ENCODE measurements at regions not wholly inside any gene's neighbourhood (a gene's known extent, or its start where the extent isn't known, plus 50 kb on each side); places are given as distances from the start of the nearest gene placed in this dataset.

GRCh38 chr14:87094913-87095312, 898.1 kb downstream of the GALC start:
- no peak overlapping the region for H3K27ac Mint-ChIP-seq
- POLR2A ChIA-PET (ENCODE audit: partially characterized antibody): no interaction called here

GRCh38 chr14:87088588-87088987, 904.4 kb downstream of the GALC start:
- Histone ChIP-seq H3K4me1 (ENCODE audit: insufficient read depth, low read length) (no peaks in the 10 kb centered on the region), H3K4me3 (ENCODE audit: low read length in 2 of 2) (no peak overlapping the region), H3K36me3 (ENCODE audit: insufficient read depth, low read length) (no peaks in the 10 kb centered on the region), H3K27ac (ENCODE audit: low read depth, low read length) (no peak overlapping the region), H3K27me3 (ENCODE audit: insufficient read depth, low read length) (no peaks in the 10 kb centered on the region), H3K9me3 (ENCODE audit: control insufficient read depth in 1 of 2, low read length in 2 of 2) (no peaks in the 10 kb centered on the region)
- H3K9me3 Mint-ChIP-seq: peaks cover 0 to 20% (median 8%) of the 10 kb centered on the region in 8 donors
- DNase-seq: no peak
- H3K4me3 Mint-ChIP-seq: no peak overlapping the region
- no peaks in the 10 kb centered on the region for H3K4me1 Mint-ChIP-seq
- intact Hi-C loops (cut with micrococcal nuclease): no loop called here
- H3K27me3 Mint-ChIP-seq: no peaks in the 10 kb centered on the region
- ChIA-PET POLR2A (ENCODE audit: partially characterized antibody) (no interaction called here), CTCF (ENCODE audit: partially characterized antibody) (no interaction called here)
- no peak overlapping the region for H3K27ac Mint-ChIP-seq
- no peaks in the 10 kb centered on the region for H3K36me3 Mint-ChIP-seq

More at GRCh38 chr14:87094913-87095312, 898.1 kb downstream of the GALC start:
- H3K36me3 Mint-ChIP-seq: no peaks in the 10 kb centered on the region
- no peak for DNase-seq
- CTCF ChIA-PET (ENCODE audit: partially characterized antibody): no interaction called here
- Histone ChIP-seq H3K4me3 (ENCODE audit: low read length in 2 of 2) (no peak overlapping the region), H3K27me3 (ENCODE audit: insufficient read depth, low read length) (no peaks in the 10 kb centered on the region), H3K9me3 (ENCODE audit: control insufficient read depth in 1 of 2, low read length in 2 of 2) (no peaks in the 10 kb centered on the region), H3K27ac (ENCODE audit: low read depth, low read length) (no peak overlapping the region), H3K4me1 (ENCODE audit: insufficient read depth, low read length) (no peaks in the 10 kb centered on the region), H3K36me3 (ENCODE audit: insufficient read depth, low read length) (no peaks in the 10 kb centered on the region)
- H3K9me3 Mint-ChIP-seq: peaks cover 2 to 27% (median 8%) of the 10 kb centered on the region in 8 donors
- intact Hi-C loops (cut with micrococcal nuclease): no loop called here
- H3K4me3 Mint-ChIP-seq: no peak overlapping the region
- H3K4me1 Mint-ChIP-seq: no peaks in the 10 kb centered on the region
- H3K27me3 Mint-ChIP-seq: no peaks in the 10 kb centered on the region

- no peaks in the 10 kb centered on the region for H3K27me3 ChIP-seq (ENCODE audit: insufficient read depth, low read length)
- Mint-ChIP-seq H3K36me3 (no peaks in the 10 kb centered on the region), H3K9me3 (peaks cover 0 to 18% (median 8%) of the 10 kb centered on the region in 8 donors), H3K4me1 (no peaks in the 10 kb centered on the region), H3K27me3 (no peaks in the 10 kb centered on the region), H3K27ac (no peak overlapping the region), H3K4me3 (no peak overlapping the region)
- H3K9me3 ChIP-seq (ENCODE audit: control insufficient read depth in 1 of 2, low read length in 2 of 2): no peaks in the 10 kb centered on the region
- ChIA-PET CTCF (ENCODE audit: partially characterized antibody) (no interaction called here), POLR2A (ENCODE audit: partially characterized antibody) (no interaction called here)
- intact Hi-C loops (cut with micrococcal nuclease): no loop called here
- H3K4me1 ChIP-seq (ENCODE audit: insufficient read depth, low read length): no peaks in the 10 kb centered on the region
- H3K36me3 ChIP-seq (ENCODE audit: insufficient read depth, low read length): no peaks in the 10 kb centered on the region
- DNase-seq: no peak
- H3K27ac ChIP-seq (ENCODE audit: low read depth, low read length): no peak overlapping the region
- no peak overlapping the region for H3K4me3 ChIP-seq (ENCODE audit: low read length in 2 of 2)
These were observed 905.1 kb downstream of the GALC start for GRCh38 chr14:87087881-87088280.

- Mint-ChIP-seq H3K4me3 (no peak overlapping the region), H3K9me3 (peaks cover 0 to 16% (median 7%) of the 10 kb centered on the region in 8 donors), H3K27ac (no peak overlapping the region), H3K36me3 (no peaks in the 10 kb centered on the region), H3K4me1 (no peaks in the 10 kb centered on the region), H3K27me3 (no peaks in the 10 kb centered on the region)
- no peak overlapping the region for H3K27ac ChIP-seq (ENCODE audit: low read depth, low read length)
- no peak for DNase-seq
- no peak overlapping the region for H3K4me3 ChIP-seq (ENCODE audit: low read length in 2 of 2)
- POLR2A ChIA-PET (ENCODE audit: partially characterized antibody): no interaction called here
- H3K9me3 ChIP-seq (ENCODE audit: control insufficient read depth in 1 of 2, low read length in 2 of 2): no peaks in the 10 kb centered on the region
- no peaks in the 10 kb centered on the region for H3K36me3 ChIP-seq (ENCODE audit: insufficient read depth, low read length)
- no peaks in the 10 kb centered on the region for H3K27me3 ChIP-seq (ENCODE audit: insufficient read depth, low read length)
- H3K4me1 ChIP-seq (ENCODE audit: insufficient read depth, low read length): no peaks in the 10 kb centered on the region
- CTCF ChIA-PET (ENCODE audit: partially characterized antibody): no interaction called here
- intact Hi-C loops (cut with micrococcal nuclease): no loop called here
These were observed 908.1 kb downstream of the GALC start for GRCh38 chr14:87084908-87085307.

GRCh38 chr14:87082917-87083316, 910.1 kb downstream of the GALC start:
- H3K4me3 Mint-ChIP-seq: no peak overlapping the region
- Histone ChIP-seq H3K4me1 (ENCODE audit: insufficient read depth, low read length) (no peaks in the 10 kb centered on the region), H3K9me3 (ENCODE audit: control insufficient read depth in 1 of 2, low read length in 2 of 2) (no peaks in the 10 kb centered on the region), H3K27ac (ENCODE audit: low read depth, low read length) (no peak overlapping the region), H3K36me3 (ENCODE audit: insufficient read depth, low read length) (no peaks in the 10 kb centered on the region), H3K27me3 (ENCODE audit: insufficient read depth, low read length) (no peaks in the 10 kb centered on the region), H3K4me3 (ENCODE audit: low read length in 2 of 2) (no peak overlapping the region)
- no peaks in the 10 kb centered on the region for H3K27me3 Mint-ChIP-seq
- intact Hi-C loops (cut with micrococcal nuclease): no loop called here
- H3K36me3 Mint-ChIP-seq: no peaks in the 10 kb centered on the region
- POLR2A ChIA-PET (ENCODE audit: partially characterized antibody): no interaction called here
- no peak for DNase-seq
- CTCF ChIA-PET (ENCODE audit: partially characterized antibody): no interaction called here
- H3K27ac Mint-ChIP-seq: no peak overlapping the region
- H3K9me3 Mint-ChIP-seq: peaks cover 0 to 16% (median 7%) of the 10 kb centered on the region in 8 donors
- H3K4me1 Mint-ChIP-seq: no peaks in the 10 kb centered on the region

- no peak overlapping the region for H3K27ac ChIP-seq (ENCODE audit: low read depth, low read length)
- CTCF ChIA-PET (ENCODE audit: partially characterized antibody): no interaction called here
- POLR2A ChIA-PET (ENCODE audit: partially characterized antibody): no interaction called here
- no peak overlapping the region for H3K4me3 ChIP-seq (ENCODE audit: low read length in 2 of 2)
- H3K9me3 ChIP-seq (ENCODE audit: control insufficient read depth in 1 of 2, low read length in 2 of 2): no peaks in the 10 kb centered on the region
- Mint-ChIP-seq H3K4me1 (no peaks in the 10 kb centered on the region), H3K27ac (no peak overlapping the region), H3K9me3 (peaks cover 0 to 15% (median 6%) of the 10 kb centered on the region in 8 donors), H3K27me3 (no peaks in the 10 kb centered on the region), H3K4me3 (no peak overlapping the region), H3K36me3 (no peaks in the 10 kb centered on the region)
- no peaks in the 10 kb centered on the region for H3K27me3 ChIP-seq (ENCODE audit: insufficient read depth, low read length)
- H3K4me1 ChIP-seq (ENCODE audit: insufficient read depth, low read length): no peaks in the 10 kb centered on the region
- H3K36me3 ChIP-seq (ENCODE audit: insufficient read depth, low read length): no peaks in the 10 kb centered on the region
- intact Hi-C loops (cut with micrococcal nuclease): no loop called here
- no peak for DNase-seq
These were observed 912.0 kb downstream of the GALC start for GRCh38 chr14:87081004-87081403.

GRCh38 chr14:87080146-87080545, 912.8 kb downstream of the GALC start:
- H3K4me3 Mint-ChIP-seq: no peak overlapping the region
- Histone ChIP-seq H3K36me3 (ENCODE audit: insufficient read depth, low read length) (no peaks in the 10 kb centered on the region), H3K4me1 (ENCODE audit: insufficient read depth, low read length) (no peaks in the 10 kb centered on the region), H3K27me3 (ENCODE audit: insufficient read depth, low read length) (no peaks in the 10 kb centered on the region), H3K4me3 (ENCODE audit: low read length in 2 of 2) (no peak overlapping the region), H3K9me3 (ENCODE audit: control insufficient read depth in 1 of 2, low read length in 2 of 2) (no peaks in the 10 kb centered on the region), H3K27ac (ENCODE audit: low read depth, low read length) (no peak overlapping the region)
- ChIA-PET POLR2A (ENCODE audit: partially characterized antibody) (no interaction called here), CTCF (ENCODE audit: partially characterized antibody) (no interaction called here)
- intact Hi-C loops (cut with micrococcal nuclease): no loop called here
- no peaks in the 10 kb centered on the region for H3K27me3 Mint-ChIP-seq
- H3K9me3 Mint-ChIP-seq: peaks cover 0 to 15% (median 5%) of the 10 kb centered on the region in 8 donors
- H3K27ac Mint-ChIP-seq: no peak overlapping the region
- no peak for DNase-seq
- H3K4me1 Mint-ChIP-seq: no peaks in the 10 kb centered on the region
- H3K36me3 Mint-ChIP-seq: no peaks in the 10 kb centered on the region

GRCh38 chr14:87079416-87079815, 913.6 kb downstream of the GALC start:
- H3K4me3 ChIP-seq (ENCODE audit: low read length in 2 of 2): no peak overlapping the region
- no peaks in the 10 kb centered on the region for H3K27me3 ChIP-seq (ENCODE audit: insufficient read depth, low read length)
- Mint-ChIP-seq H3K4me3 (no peak overlapping the region), H3K9me3 (peaks cover 0 to 15% (median 5%) of the 10 kb centered on the region in 8 donors), H3K4me1 (no peaks in the 10 kb centered on the region), H3K27ac (no peak overlapping the region), H3K27me3 (no peaks in the 10 kb centered on the region), H3K36me3 (no peaks in the 10 kb centered on the region)
- intact Hi-C loops (cut with micrococcal nuclease): no loop called here
- no peaks in the 10 kb centered on the region for H3K9me3 ChIP-seq (ENCODE audit: control insufficient read depth in 1 of 2, low read length in 2 of 2)
- POLR2A ChIA-PET (ENCODE audit: partially characterized antibody): no interaction called here
- H3K4me1 ChIP-seq (ENCODE audit: insufficient read depth, low read length): no peaks in the 10 kb centered on the region
- H3K36me3 ChIP-seq (ENCODE audit: insufficient read depth, low read length): no peaks in the 10 kb centered on the region
- DNase-seq: no peak
- CTCF ChIA-PET (ENCODE audit: partially characterized antibody): no interaction called here
- no peak overlapping the region for H3K27ac ChIP-seq (ENCODE audit: low read depth, low read length)
